ENCODE measurements at regions not wholly inside any gene's neighbourhood (a gene's known extent, or its start where the extent isn't known, plus 50 kb on each side); places are given as distances from the start of the nearest gene placed in this dataset.
"Not testable (repeated sequence)": the region's sequence is repeated elsewhere in the genome, so short reads cannot be mapped to it uniquely, and the experiment has no call there.

DNA sequence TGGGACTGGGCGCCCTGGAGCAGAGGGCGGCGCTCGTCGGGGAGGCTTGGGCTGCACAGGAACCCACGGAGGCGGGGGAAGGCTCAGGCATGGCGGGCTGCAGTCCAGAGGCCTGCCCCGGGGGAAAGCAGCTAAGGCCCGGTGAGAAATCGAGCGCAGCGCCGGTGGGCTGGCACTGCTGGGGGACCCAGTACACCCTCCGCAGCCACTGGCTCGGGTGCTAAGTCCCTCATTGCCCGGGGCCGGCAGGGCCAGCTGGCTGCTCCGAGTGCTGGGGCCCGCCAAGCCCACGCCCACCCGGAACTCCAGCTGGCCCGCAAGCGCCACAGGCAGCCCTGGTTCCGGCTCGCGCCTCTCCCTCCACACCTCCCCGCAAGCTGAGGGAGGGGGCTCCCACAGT, 962.3 kb downstream of the CNTNAP5 start:
- TF ChIP-seq, protein P1, sequence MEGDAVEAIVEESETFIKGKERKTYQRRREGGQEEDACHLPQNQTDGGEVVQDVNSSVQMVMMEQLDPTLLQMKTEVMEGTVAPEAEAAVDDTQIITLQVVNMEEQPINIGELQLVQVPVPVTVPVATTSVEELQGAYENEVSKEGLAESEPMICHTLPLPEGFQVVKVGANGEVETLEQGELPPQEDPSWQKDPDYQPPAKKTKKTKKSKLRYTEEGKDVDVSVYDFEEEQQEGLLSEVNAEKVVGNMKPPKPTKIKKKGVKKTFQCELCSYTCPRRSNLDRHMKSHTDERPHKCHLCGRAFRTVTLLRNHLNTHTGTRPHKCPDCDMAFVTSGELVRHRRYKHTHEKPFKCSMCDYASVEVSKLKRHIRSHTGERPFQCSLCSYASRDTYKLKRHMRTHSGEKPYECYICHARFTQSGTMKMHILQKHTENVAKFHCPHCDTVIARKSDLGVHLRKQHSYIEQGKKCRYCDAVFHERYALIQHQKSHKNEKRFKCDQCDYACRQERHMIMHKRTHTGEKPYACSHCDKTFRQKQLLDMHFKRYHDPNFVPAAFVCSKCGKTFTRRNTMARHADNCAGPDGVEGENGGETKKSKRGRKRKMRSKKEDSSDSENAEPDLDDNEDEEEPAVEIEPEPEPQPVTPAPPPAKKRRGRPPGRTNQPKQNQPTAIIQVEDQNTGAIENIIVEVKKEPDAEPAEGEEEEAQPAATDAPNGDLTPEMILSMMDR (conservative IDR thresholded peaks at IDR 0.05; ENCODE audit: low read depth, low read length): not testable (repeated sequence)
- TF ChIP-seq SMC3 (IDR thresholded peaks at IDR 0.05; ENCODE audit: low read depth, low read length); RCOR1 (IDR thresholded peaks at IDR 0.05; ENCODE audit: insufficient replicate concordance, low read length); RAD21 (IDR thresholded peaks at IDR 0.05; ENCODE audit: low read length): not testable (repeated sequence)

Measured in IMR-90 (cell line).